Endometrial microvascular endothelial cells (primary cell): ENCODE measurements at regions not wholly inside any gene's neighbourhood (a gene's known extent, or its start where the extent isn't known, plus 50 kb on each side); places are given as distances from the start of the nearest gene placed in this dataset.

ENCODE experiments used
- in situ Hi-C: cut with HindIII; loops from 2 replicates; pipeline ENCODE4 v1.10.0; 2017; ENCODE audit warnings: low sequenced_read_pairs, low pct_unique_long_range_greater_than_20kb; ENCODE audit errors: inconsistent ontology term

GRCh38 chr21:38956856-38957571 lies 151.3 kb downstream of the ETS2 start:
- in situ Hi-C loops = no loop called here

GRCh38 chr21:38956521-38956855 lies 150.8 kb downstream of the ETS2 start:
- in situ Hi-C loops = no loop called here

GRCh38 chr21:38956007-38956406 lies 150.3 kb downstream of the ETS2 start:
- in situ Hi-C loops = no loop called here

- in situ Hi-C loops = no loop called here
Observed at GRCh38 chr21:38955495-38955894, 149.8 kb downstream of the ETS2 start.

GRCh38 chr21:38954588-38955004 lies 148.9 kb downstream of the ETS2 start:
- in situ Hi-C loops = no loop called here

- in situ Hi-C loops = no loop called here
Observed at GRCh38 chr21:38953516-38953915, 147.8 kb downstream of the ETS2 start.

- in situ Hi-C loops = no loop called here
Observed at GRCh38 chr21:38952890-38953289, 147.2 kb downstream of the ETS2 start.

- in situ Hi-C loops = no loop called here
Observed at GRCh38 chr21:38951095-38951730, 145.5 kb downstream of the ETS2 start.

GRCh38 chr21:38950435-38951094 lies 144.8 kb downstream of the ETS2 start:
- in situ Hi-C loops = no loop called here

- in situ Hi-C loops = no loop called here
Observed at GRCh38 chr21:38949070-38949380, 143.3 kb downstream of the ETS2 start.

GRCh38 chr21:38948377-38949069 lies 142.8 kb downstream of the ETS2 start:
- in situ Hi-C loops = no loop called here

GRCh38 chr21:38945545-38946245 lies 140.0 kb downstream of the ETS2 start:
- in situ Hi-C loops = no loop called here

- in situ Hi-C loops = no loop called here
Observed at GRCh38 chr21:38944903-38945302, 139.2 kb downstream of the ETS2 start.

GRCh38 chr21:38944402-38944801 lies 138.7 kb downstream of the ETS2 start:
- in situ Hi-C loops = no loop called here

GRCh38 chr21:38942748-38943211 lies 137.1 kb downstream of the ETS2 start:
- in situ Hi-C loops = no loop called here

GRCh38 chr21:38938769-38939168 lies 133.0 kb downstream of the ETS2 start:
- in situ Hi-C loops = no loop called here

- in situ Hi-C loops = no loop called here
Observed at GRCh38 chr21:38938343-38938742, 132.6 kb downstream of the ETS2 start.

- in situ Hi-C loops = no loop called here
Observed at GRCh38 chr21:38937844-38938243, 132.1 kb downstream of the ETS2 start.

- in situ Hi-C loops = no loop called here
Observed at GRCh38 chr21:38937286-38937790, 131.6 kb downstream of the ETS2 start.
